HG02678 (cell line): ENCODE measurements at regions not wholly inside any gene's neighbourhood (a gene's known extent, or its start where the extent isn't known, plus 50 kb on each side); places are given as distances from the start of the nearest gene placed in this dataset.

Source experiments
- ATAC-seq: cut with Tn5 transposase; IDR thresholded peaks from one replicate; pipeline ENCODE4 v1.9.1; 2021; ENCODE audit warnings: mild to moderate bottlenecking, moderate library complexity; ENCODE audit not compliant: unreplicated experiment

GRCh38 chr7:98679741-98680140, 62.7 kb downstream of the NPTX2 start:
- no peak for ATAC-seq

DNA sequence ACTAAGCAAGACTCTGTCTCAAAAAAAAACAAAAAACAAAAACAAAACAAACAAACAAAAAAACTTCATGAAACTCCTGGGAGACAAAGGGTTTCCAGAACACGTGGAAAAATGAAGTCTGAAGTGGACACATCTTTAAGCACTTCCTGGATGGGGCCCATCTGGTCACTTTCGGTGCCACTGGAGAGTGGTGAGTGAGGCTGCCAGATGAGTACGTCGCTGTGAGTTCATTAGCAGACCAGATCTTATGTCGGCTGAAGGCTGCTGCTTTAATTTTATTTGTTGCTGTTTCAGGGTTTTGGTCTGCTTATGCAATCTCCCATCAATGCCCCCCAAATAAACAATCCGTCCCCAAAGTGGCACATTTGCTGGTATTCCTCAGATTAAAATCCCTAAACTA, 64.4 kb downstream of the NPTX2 start:
- no peak for ATAC-seq

- no peak for ATAC-seq
Measured at GRCh38 chr7:98681951-98682350, 64.9 kb downstream of the NPTX2 start.

DNA sequence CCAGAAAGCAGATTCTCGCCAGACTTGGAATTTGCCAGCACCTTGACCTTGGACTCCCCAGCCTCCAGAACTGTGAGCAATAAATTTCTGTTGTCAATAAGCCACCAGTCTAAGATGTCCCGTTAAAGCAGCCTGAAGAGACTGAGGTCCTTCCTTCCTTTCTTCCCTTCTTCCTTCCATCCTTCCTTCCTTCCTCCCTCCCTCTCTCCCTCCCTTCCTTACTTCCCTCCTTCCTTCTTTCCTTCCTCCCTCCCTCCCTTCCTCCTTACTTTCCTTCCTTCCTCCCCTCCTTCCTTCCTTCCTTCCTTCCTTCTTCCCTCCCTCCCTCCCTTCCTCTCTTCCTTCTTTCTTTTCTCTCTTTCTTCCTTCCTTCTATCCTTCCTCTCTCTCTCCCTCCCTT, 66.4 kb downstream of the NPTX2 start:
- no peak for ATAC-seq

DNA sequence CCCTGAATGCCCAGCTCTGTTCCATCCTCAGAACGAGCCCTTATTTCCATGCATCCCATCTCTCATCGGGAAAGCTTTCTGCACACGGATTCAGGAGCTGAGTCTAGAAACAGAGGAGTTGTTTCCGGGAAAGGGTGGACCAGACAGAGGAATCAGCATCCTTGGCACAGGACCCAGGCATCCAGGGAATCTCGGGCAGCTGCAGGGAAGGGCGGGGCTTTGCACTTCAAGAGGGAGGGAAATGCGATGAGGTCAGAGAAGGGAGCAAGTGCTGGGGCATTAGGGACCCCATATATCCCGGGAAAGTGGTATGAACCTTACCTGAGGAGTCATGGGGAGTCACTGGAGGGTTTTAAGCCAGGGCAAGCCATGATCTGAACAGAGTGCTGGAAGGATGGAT, 68.5 kb downstream of the NPTX2 start:
- ATAC-seq, result no peak

DNA sequence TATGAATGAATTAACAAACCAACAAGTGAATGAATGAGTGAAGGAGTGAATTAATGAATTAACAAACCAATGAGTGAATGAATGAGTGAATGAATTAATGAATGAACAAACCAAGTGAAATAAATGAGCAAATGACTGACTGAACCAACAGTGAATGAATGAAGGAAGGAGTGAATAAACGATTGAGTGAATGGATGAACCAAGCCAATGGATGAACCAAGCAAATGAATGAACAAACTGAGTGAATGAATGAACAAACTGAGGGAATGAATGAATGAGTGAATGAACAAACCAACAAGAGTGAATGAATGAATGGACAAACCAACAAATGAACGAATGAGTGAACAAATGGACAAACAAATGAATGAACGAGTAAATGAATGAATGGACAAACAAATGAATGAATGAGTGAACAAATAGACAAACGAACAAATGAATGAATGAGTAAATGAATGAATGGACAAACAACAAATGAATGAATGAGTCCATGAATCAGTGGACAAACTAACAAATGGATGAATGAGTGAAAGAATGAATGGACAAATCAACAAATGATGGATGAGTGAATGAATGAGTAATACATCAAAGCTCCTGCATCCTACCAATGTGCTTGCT, 69.5 kb downstream of the NPTX2 start:
- no peak for ATAC-seq

- no peak for ATAC-seq
Measured at GRCh38 chr7:98687111-98687751, 70.1 kb downstream of the NPTX2 start.

DNA sequence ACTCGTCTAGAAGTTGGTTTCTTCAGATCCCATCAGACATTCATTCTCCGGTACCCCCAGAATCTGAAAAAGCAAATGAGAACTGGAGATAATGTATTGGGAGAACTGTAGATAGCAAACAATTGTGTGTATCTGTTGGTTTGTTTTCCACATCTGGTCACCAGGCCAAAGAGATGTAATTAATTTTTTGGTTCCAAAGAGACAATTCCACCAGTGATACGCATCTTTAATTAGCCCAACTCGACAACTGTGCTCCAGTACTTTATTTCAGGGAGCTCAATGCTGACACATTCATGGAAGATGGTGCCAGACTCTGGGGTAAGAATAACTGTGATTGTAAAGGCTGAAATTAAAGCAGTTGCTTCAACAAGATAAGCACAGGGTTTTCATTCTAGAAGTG, 74.5 kb downstream of the NPTX2 start:
- no peak for ATAC-seq

- no peak for ATAC-seq
Measured at GRCh38 chr7:98697083-98697482, 80.0 kb downstream of the NPTX2 start.

DNA sequence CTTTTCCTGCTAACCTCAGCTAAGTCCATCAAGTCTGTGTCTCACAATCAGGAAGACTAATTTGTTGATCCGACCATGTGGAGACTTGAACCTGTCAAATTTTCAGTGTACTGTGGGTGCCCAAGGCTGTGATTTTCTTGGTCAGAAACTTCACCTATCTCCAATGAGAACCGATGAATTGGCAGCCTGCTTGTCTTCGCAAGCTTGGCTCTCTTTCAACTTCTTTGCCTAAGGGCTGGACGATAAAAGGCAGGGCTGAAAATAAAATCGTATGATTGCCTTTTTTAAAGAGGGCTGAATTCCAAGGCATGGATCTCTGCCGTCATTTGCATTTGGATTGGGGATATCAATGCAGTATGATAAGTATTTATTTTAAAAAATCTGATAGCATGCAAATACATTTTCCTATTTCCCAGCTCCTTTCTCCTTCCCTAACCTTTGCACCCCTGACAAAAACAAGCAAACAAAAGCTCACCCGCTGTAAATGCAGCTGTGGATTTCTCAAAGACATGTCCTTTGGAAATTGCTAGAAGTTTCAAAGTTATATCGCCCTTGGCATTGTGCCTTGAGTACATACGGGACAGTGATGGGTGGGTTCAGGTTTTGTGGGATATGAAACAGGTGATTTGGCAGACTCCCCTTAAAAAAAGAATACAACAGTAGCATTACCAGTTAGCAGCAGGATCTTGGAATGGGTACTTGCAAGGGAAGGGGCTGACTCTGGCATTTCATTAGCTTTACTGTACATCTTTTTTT, 80.6 kb downstream of the NPTX2 start:
- no peak for ATAC-seq

DNA sequence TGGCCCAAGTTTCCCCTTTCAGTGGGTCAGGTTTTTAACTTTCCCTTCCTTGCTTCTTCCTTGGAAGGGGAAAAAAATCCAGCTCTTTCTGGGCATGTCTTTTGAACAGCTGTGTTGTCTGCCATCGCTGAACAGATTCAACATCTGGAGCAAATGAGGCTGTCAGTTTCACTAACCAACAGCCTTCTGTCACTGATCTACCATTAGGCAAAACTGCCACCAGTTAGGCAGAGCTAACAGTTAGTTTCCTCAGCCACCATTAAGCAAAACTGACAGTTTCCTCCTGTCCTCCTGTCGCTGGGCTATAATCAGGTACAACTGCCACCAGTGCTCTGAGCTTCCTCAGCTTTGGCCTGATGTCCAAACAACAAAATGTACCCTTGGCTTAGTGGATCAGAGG, 81.9 kb downstream of the NPTX2 start:
- ATAC-seq, result no peak

DNA sequence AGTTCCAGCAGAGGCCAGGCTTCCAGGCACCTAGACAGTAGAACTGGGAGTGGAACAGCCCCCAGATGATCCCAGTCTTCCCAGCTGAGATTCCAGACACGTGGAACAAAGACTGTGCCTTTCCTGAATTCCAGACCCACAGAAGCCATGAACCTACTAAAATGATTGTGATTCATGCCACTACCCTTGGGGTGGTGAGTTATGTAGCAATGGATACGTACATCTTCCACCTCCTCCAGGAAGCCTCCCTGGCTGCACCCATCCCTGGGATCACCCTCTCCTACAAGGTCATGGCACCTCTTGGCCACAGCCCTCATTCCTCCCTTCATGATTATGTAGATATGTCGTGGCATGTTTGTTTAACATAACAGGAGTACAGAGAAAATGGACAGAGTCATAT, 83.4 kb downstream of the NPTX2 start:
- ATAC-seq, result no peak

DNA sequence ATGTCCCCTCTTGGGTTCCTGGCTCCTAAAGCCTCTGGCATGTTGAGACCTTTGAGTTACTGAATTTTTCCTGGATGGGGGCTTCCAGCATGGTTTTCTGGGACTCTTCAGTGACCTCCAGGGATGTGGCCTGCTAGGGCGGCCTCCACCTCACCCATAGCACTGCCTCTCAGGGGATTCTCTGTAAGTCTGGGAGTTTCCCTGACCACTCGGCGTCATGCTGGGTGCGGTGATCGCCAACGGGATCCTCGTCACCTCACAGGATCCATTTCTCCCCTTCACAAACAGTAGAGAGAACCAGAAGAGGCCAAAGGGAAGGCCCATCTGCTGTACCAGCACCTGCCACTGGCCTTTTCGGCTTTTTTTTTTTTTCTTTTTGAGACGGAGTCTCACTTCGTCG, 84.3 kb downstream of the NPTX2 start:
- no peak for ATAC-seq

DNA sequence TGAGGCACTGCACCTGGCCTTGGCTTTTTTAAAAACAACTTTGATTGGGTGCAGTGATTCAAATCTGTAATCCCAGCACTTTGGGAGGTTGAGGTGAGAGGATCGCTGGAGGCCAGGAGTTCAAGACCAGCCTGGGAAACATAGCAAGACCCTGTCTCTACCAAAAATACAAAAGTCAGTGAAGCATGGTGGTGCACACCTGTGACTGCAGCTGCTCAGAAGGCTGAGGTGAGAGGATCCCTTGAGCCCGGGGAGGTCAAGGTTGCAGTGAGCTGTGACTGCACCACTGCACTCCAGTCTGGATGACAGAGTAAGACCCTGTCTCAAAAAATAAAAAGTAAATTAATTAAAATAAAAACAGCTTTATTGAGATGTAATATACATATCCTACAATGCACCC, 84.9 kb downstream of the NPTX2 start:
- no peak for ATAC-seq

DNA sequence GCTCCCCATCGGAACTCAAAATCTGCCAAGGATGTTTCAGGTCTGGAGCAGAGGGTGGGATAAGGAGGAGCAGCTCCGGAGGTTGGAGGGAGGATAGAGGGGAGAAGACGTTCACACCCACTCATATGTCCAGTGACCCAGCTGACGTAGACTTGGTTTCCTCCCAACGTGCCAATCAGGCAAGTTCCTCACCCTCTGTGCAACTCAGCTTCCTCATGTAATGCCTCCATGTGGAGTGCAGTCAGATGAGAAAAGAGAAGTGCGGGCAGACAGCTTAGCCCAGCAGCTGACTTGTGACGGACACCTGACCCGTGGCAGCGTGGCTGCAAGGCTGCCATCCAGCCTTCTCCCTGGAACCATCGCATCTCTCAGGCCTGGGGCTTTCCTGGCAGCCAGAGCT, 86.8 kb downstream of the NPTX2 start:
- no peak for ATAC-seq

GRCh38 chr7:98705626-98706025, 88.5 kb downstream of the NPTX2 start:
- ATAC-seq, result no peak

DNA sequence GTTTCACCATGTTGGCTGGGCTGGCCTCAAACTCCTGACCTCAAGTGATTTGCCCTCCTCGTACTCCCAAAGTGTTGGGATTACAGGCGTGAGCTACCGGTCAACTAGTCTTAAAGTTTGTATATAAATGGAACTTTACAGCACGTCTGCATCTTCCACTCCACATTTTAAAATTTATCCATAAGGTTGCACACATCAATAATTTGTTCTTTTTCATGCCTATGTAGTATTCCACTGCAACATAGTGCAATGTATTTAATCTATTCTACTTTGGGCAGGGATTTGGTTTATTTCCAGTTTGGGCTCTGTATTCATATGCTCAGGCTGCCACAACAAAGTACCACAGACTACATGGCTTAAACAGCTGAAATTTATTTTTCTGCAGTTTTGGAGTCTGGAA, 90.0 kb downstream of the NPTX2 start:
- no peak for ATAC-seq

GRCh38 chr7:98711945-98712344, 94.9 kb downstream of the NPTX2 start:
- ATAC-seq, result no peak

DNA sequence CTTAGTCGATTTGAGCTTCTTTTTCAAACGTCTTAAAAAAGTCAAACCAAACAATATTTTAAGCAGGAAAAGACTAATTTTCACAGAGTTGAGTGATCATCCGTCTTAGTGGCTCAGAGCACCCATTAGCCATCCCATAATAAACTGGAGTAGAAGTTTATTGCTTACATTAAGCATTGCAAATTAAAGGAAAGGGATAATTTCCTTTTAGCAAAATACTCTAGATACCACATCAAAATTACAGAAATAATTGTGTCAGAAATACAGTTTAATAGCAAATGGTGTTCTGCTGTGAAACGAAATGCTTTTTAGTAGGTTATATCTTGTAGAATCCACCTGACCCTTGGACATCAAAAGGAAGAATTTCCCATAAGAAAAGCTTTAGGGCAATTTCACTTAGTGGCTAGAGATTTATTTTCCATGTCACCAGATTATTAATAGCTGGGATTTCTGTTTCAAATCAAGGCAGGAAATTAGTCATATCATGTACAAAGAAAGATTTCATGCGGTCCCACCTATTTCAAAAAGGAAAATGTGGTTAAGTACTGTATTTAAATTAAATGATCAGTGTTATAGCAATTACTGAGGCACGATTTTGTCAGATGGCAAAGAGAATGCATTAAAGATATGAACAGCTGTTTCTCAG, 96.2 kb downstream of the NPTX2 start:
- no peak for ATAC-seq

DNA sequence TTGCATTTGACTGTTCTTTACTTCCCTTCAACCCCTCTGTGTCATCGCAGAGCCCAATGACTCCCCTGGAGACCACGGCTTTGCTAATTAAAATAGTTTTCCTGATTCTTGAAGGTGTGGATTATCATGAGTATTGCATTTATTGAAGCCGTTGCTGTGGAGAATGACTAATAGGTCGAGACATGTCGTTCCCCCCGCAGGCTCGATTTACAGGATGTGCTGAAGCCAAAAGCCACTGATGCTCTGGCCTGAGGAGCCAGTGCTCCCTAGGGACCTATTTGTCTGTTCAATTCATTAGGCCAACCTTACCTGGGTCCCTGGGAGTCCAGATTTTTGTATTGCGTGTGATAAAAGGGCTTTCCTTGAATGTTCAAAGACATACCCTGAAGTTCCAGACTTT, 102.3 kb downstream of the NPTX2 start:
- no peak for ATAC-seq

- ATAC-seq, result no peak
Measured at GRCh38 chr7:98722402-98722801, 105.3 kb downstream of the NPTX2 start.

DNA sequence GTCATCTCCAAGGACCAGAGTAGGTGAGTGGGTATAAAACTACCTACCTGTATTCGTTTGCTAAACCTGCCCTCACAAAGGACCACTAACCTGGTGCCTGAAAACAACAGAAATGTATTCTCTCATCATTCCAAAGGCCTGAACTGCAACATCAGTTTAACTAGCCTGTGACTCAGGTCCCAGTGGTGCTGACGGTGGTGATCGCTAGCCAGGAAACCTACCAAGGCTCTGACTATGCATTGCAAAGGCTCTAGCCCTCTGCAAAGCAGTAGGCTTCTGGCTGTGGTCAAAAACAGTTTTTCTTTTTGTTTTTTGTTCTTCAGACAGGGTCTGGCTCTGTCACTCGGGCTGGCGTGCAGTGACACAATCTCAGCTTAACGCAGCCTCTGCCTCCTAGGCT, 107.5 kb downstream of the NPTX2 start:
- no peak for ATAC-seq
